Hepatocyte (in vitro differentiated cells): ENCODE measurements at regions not wholly inside any gene's neighbourhood (a gene's known extent, or its start where the extent isn't known, plus 50 kb on each side); places are given as distances from the start of the nearest gene placed in this dataset.

Experiments used
- CTCF ChIP-seq: fragments of 200-600 bp; sonication (generic); IDR thresholded peaks from 2 replicates; pipeline ENCODE4 v1.5.1; 2016; ENCODE audit warnings: antibody characterized with exemption, mild to moderate bottlenecking; ENCODE audit not compliant: poor library complexity
- EZH2 ChIP-seq: fragments of 200-600 bp; sonication (generic); IDR thresholded peaks from 2 replicates; pipeline ENCODE4 v1.6.1; 2016; ENCODE audit warnings: antibody characterized with exemption, mild to moderate bottlenecking, borderline replicate concordance
- EZH2phosphoT487 ChIP-seq: fragments of 200-600 bp; sonication (generic); IDR thresholded peaks from one replicate; pipeline ENCODE4 v1.6.1; 2018; ENCODE audit warnings: antibody characterized with exemption, mild to moderate bottlenecking, low read depth, moderate library complexity; ENCODE audit not compliant: unreplicated experiment, severe bottlenecking

- TF ChIP-seq CTCF (no peak), EZH2 (no peak), EZH2phosphoT487 (no peak)
Measured at GRCh38 chr16:86185089-86185488, 286.1 kb downstream of the IRF8 start.
